ENCODE measurements at regions not wholly inside any gene's neighbourhood (a gene's known extent, or its start where the extent isn't known, plus 50 kb on each side); places are given as distances from the start of the nearest gene placed in this dataset.

GRCh38 chr20:11724097-11724496 lies 193.6 kb upstream of the BTBD3 start (continued):
- no peak for TF ChIP-seq ATF6 (CRISPR knock-in tag; IDR thresholded peaks at IDR 0.05)
- TF ChIP-seq GTF2I (CRISPR knock-in tag; conservative IDR thresholded peaks at IDR 0.05), result no peak
- TF ChIP-seq RORB (CRISPR knock-in tag; IDR thresholded peaks at IDR 0.05), result no peak
- no peak for TF ChIP-seq SOX15 (CRISPR knock-in tag; IDR thresholded peaks at IDR 0.05)
- no peak for TF ChIP-seq E2F1 (CRISPR knock-in tag; IDR thresholded peaks at IDR 0.05)
- TF ChIP-seq OVOL2 (CRISPR knock-in tag; IDR thresholded peaks at IDR 0.05; ENCODE audit: borderline replicate concordance), result no peak
- TF ChIP-seq IRF1 (CRISPR knock-in tag; IDR thresholded peaks at IDR 0.05), result no peak
- TF ChIP-seq AFF4 (CRISPR knock-in tag; IDR thresholded peaks at IDR 0.05; ENCODE audit: borderline replicate concordance), result no peak
- TF ChIP-seq ZNF396 (CRISPR knock-in tag; IDR thresholded peaks at IDR 0.05; ENCODE audit: borderline replicate concordance), result no peak

- ChIA-PET CTCF (interaction anchor here (1.6 kb wide), 1 partner anchor 10 kb away, joined by 6 read pairs; no protein-coding TSS in a partner anchor), POLR2A (no interaction called here)
- TF ChIP-seq ZNF425 (CRISPR knock-in tag; conservative IDR thresholded peaks at IDR 0.05) (no peak), E2F1 (CRISPR knock-in tag; IDR thresholded peaks at IDR 0.05) (no peak), RELA (CRISPR knock-in tag; IDR thresholded peaks at IDR 0.05; ENCODE audit: borderline replicate concordance) (no peak), ELF4 (CRISPR knock-in tag; IDR thresholded peaks at IDR 0.05; ENCODE audit: low read depth) (no peak), PRRX2 (CRISPR knock-in tag; IDR thresholded peaks at IDR 0.05) (no peak), ZNF281 (CRISPR knock-in tag; IDR thresholded peaks at IDR 0.05) (no peak)
- Mint-ChIP-seq H3K9me3 (peaks cover 12% of the 10 kb centered on the region), H3K4me3 (no peak overlapping the region), H3K36me3 (peaks cover 8% of the 10 kb centered on the region), H3K27ac (no peak overlapping the region), H3K4me1 (peaks cover 8% of the 10 kb centered on the region), H3K27me3 (ENCODE audit: low read depth) (no peaks in the 10 kb centered on the region)
- DNase-seq (ENCODE audit: low spot score) (no peak), ATAC-seq (no peak)
Measured at GRCh38 chr20:11726026-11726425, 191.7 kb upstream of the BTBD3 start.
